Tibial artery (tissue), 4 donors: ENCODE measurements at regions not wholly inside any gene's neighbourhood (a gene's known extent, or its start where the extent isn't known, plus 50 kb on each side); places are given as distances from the start of the nearest gene placed in this dataset.

Experiments
- DNase-seq, 2 donors: peaks; one replicate each; pipeline ENCODE4 v3.0.0-alpha.2; 2019
- H3K27ac ChIP-seq, 2 donors: fragments of 200-600 bp; sonication (generic) in 1 of 2; 1 replicate in 1 of 2; 2 replicates in 1 of 2; pipeline ENCODE4 v1.5.1; 2018 to 2019; ENCODE audit warnings: mild to moderate bottlenecking in 1 of 2
- H3K27me3 ChIP-seq, 2 donors: fragments of 200-600 bp; sonication (generic) in 1 of 2; one replicate each; pipeline versions ENCODE4 v1.5.1 to v1.6.0; 2016 to 2019
- H3K36me3 ChIP-seq, 3 donors: fragments of 200-600 bp; sonication (generic) in 2 of 3; one replicate each; pipeline ENCODE4 v1.5.1; 2016 to 2019; ENCODE audit warnings: mild to moderate bottlenecking in 2 of 3
- H3K4me1 ChIP-seq, 4 donors: fragments of 200-600 bp; sonication (generic) in 2 of 4; 1 replicate in 3 of 4; 2 replicates in 1 of 4; pipeline ENCODE4 v1.5.1; 2016 to 2019
- H3K4me3 ChIP-seq, 2 donors: fragments of 200-600 bp; sonication (generic) in 1 of 2; 1 replicate in 1 of 2; 2 replicates in 1 of 2; pipeline ENCODE4 v1.5.1; 2018 to 2019; ENCODE audit warnings: mild to moderate bottlenecking in 2 of 2
- H3K9me3 ChIP-seq, 3 donors: fragments of 200-600 bp; sonication (generic) in 1 of 3; one replicate each; pipeline ENCODE4 v1.5.1; 2016 to 2019
- intact Hi-C: fragments of 100-400 bp; cut with DNase I; formaldehyde crosslinking; loops from one replicate; pipeline ENCODE4 v1.15.0; 2023; ENCODE audit warnings: low total_unique reads
- TF ChIP-seq, protein P1 (sequence below), 2 experiments: fragments of 200-600 bp in 1 of 2; fragments of 450-650 bp in 1 of 2; IDR thresholded peaks; one replicate each; pipeline ENCODE4 v1.5.1; 2017 to 2019; ENCODE audit warnings: antibody characterized with exemption in 2 of 2, mild to moderate bottlenecking in 1 of 2, moderate library complexity in 1 of 2

DNA sequence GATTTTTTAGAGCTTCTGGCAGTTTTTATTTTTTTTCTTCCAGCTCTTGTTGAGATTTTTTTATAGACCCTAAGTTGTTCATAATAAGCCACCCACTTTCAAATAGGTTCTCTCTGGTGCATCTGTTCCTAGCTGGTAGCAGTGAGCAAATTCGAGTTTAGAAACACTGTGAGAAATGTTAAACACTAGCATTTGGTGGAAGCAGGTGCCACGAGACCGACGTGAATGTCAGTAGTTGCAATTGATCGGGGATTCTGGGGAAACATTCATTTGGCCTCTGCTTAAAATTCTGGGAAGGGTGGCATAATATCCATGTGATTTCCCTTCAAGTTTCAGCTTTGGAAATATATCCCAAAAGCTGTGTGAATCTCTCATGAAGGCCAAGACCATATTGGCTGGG is 435.0 kb downstream of the RNF144A start:
- DNase-seq: no peak
- Histone ChIP-seq H3K9me3 (no peaks in the 10 kb centered on the region), H3K4me1 (no peaks in the 10 kb centered on the region), H3K27me3 (no peaks in the 10 kb centered on the region), H3K27ac (no peak overlapping the region), H3K36me3 (no peaks in the 10 kb centered on the region), H3K4me3 (no peak overlapping the region)
- intact Hi-C loops: no loop called here
- TF ChIP-seq, protein P1, sequence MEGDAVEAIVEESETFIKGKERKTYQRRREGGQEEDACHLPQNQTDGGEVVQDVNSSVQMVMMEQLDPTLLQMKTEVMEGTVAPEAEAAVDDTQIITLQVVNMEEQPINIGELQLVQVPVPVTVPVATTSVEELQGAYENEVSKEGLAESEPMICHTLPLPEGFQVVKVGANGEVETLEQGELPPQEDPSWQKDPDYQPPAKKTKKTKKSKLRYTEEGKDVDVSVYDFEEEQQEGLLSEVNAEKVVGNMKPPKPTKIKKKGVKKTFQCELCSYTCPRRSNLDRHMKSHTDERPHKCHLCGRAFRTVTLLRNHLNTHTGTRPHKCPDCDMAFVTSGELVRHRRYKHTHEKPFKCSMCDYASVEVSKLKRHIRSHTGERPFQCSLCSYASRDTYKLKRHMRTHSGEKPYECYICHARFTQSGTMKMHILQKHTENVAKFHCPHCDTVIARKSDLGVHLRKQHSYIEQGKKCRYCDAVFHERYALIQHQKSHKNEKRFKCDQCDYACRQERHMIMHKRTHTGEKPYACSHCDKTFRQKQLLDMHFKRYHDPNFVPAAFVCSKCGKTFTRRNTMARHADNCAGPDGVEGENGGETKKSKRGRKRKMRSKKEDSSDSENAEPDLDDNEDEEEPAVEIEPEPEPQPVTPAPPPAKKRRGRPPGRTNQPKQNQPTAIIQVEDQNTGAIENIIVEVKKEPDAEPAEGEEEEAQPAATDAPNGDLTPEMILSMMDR (IDR thresholded peaks at IDR 0.05): no peak

DNA sequence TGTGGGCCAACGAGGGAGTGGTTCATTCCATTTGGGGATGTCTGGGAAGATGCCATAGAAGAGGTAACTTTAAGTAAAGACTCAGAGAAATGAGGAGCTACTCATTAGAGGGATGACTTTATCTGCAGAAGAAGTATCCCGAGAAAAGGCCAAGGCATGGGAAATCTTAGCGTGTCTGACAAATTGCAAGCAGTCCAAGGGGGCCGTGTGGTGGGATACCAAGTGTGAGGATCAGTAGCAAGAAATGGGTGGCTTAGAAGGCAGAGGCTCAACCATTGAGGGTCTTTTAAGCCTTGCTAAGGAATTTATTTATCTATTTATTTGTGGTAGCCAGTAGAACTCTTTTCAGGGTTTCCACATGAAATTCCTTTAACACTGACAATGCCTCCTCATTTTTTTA is 436.4 kb downstream of the RNF144A start:
- Histone ChIP-seq H3K4me1 (no peaks in the 10 kb centered on the region), H3K4me3 (no peak overlapping the region), H3K36me3 (no peaks in the 10 kb centered on the region), H3K9me3 (no peaks in the 10 kb centered on the region), H3K27me3 (no peaks in the 10 kb centered on the region), H3K27ac (no peak overlapping the region)
- intact Hi-C loops: no loop called here
- TF ChIP-seq, protein P1 (IDR thresholded peaks at IDR 0.05): no peak
- no peak for DNase-seq

DNA sequence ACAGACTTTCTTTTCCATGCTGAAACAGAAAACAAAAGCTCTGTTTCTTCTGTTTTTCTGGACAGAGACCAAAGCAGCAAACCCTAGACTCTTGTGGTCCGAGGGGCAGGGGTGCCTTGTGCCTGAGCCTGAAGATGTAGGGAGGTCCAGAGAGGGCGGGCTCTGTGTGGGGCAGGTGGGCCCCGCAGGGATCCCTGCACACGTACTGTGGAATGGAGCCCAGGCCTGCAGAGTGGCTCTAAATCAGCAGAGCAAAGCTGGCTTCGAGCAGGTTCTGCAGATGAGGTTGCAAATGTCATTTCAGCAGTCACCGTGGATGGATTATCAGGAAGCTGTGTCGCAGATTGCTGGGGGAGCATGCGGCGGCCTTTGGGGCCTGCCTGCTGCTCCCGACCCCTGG is 438.6 kb downstream of the RNF144A start:
- Histone ChIP-seq H3K36me3 (no peaks in the 10 kb centered on the region), H3K27ac (no peak overlapping the region), H3K9me3 (no peaks in the 10 kb centered on the region), H3K4me1 (no peaks in the 10 kb centered on the region), H3K4me3 (no peak overlapping the region), H3K27me3 (no peaks in the 10 kb centered on the region)
- TF ChIP-seq, protein P1 (IDR thresholded peaks at IDR 0.05): no peak
- intact Hi-C loops: no loop called here
- DNase-seq: no peak

DNA sequence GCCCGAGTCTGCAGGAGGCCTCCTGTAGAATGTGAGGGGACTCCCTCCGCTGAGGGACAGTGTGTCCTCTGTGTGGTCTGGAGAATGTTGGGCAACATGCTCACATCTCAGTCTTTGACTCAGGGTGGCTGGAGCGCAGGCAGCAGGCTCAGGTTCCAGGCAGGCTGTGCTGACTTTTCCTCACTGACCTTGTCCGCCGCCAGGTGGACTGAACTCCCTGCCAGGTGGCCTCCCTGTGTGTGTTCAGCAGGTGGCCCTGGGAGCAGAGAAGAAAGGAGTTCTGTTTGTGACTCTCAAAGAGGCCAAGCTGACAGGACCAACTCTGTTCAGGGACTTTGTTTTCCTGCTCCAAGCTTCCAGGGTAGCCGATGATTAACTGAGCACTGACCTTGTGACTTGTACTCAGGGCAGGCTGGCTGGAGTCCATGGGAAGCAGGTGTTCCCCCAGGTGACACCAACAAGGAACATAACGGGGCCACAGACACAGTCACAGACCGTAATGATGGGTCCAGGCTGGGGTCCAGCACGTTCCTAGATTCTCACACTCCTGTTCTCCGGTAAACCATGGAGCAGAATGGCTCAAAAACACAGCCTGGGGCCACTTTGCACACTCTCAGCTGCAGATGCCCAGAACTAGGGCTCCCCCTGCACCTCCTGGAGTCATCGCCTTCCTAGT is 439.8 kb downstream of the RNF144A start:
- Histone ChIP-seq H3K36me3 (no peaks in the 10 kb centered on the region), H3K4me3 (no peak overlapping the region), H3K4me1 (no peaks in the 10 kb centered on the region), H3K27me3 (no peaks in the 10 kb centered on the region), H3K27ac (no peak overlapping the region), H3K9me3 (no peaks in the 10 kb centered on the region)
- DNase-seq: no peak
- intact Hi-C loops: no loop called here
- TF ChIP-seq, protein P1 (IDR thresholded peaks at IDR 0.05): no peak

DNA sequence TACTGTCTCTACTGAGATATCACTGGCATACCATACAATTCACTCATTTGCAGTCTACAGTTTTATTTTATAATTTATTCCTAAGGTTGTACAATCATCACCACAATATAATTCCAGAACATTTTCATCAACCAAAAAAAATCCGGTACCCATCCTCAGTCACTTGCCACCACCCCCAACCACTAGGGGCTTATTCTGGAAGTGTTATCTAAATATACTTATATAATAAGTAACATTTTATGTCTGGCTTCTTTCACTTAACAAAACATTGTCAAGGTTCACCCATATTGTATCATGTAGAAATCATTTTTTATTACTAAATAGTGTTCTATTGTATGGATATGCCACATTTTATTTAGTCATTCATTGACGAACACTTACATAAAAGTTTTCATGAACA is 440.8 kb downstream of the RNF144A start:
- Histone ChIP-seq H3K9me3 (no peaks in the 10 kb centered on the region), H3K36me3 (no peaks in the 10 kb centered on the region), H3K4me3 (no peak overlapping the region), H3K27ac (no peak overlapping the region), H3K27me3 (no peaks in the 10 kb centered on the region), H3K4me1 (no peaks in the 10 kb centered on the region)
- TF ChIP-seq, protein P1 (IDR thresholded peaks at IDR 0.05): no peak
- intact Hi-C loops: no loop called here
- DNase-seq: no peak
